ENCODE measurements at regions not wholly inside any gene's neighbourhood (a gene's known extent, or its start where the extent isn't known, plus 50 kb on each side); places are given as distances from the start of the nearest gene placed in this dataset.
"Not testable (repeated sequence)": the region's sequence is repeated elsewhere in the genome, so short reads cannot be mapped to it uniquely, and the experiment has no call there.

- no peak for DNase-seq
Observed at GRCh38 chr13:50616101-50616500, 227.4 kb downstream of the DLEU7 start.

GRCh38 chr13:50617134-50617721 lies 226.3 kb downstream of the DLEU7 start:
- DNase-seq: no peak

GRCh38 chr13:50618206-50618605 lies 225.3 kb downstream of the DLEU7 start:
- DNase-seq: no peak

DNA sequence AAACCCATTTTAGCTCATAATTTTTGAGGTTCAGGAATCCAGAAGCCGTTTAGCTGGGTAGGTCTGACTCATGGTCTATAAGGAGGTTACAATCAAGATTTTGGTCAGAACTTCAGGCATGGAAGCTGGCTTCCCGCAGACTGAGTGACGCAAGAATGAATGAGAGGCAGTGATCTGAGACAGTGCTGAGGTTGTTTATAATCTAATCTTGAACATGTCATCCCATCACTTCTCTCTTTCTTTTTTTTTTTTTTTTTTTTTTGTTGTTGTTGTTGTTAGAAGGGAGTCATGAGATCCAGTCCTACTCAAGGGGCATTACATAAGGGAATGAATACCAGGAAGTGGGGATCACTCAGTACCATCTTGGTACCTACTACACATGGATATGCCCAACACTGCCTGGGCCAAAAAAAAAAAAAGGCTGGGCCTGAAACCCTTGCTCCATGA lies 217.4 kb downstream of the DLEU7 start:
- peak in 1 of 2 donors; percentile 55 for DNase-seq

GRCh38 chr13:50627111-50627510 lies 216.4 kb downstream of the DLEU7 start:
- DNase-seq: no peak

DNA sequence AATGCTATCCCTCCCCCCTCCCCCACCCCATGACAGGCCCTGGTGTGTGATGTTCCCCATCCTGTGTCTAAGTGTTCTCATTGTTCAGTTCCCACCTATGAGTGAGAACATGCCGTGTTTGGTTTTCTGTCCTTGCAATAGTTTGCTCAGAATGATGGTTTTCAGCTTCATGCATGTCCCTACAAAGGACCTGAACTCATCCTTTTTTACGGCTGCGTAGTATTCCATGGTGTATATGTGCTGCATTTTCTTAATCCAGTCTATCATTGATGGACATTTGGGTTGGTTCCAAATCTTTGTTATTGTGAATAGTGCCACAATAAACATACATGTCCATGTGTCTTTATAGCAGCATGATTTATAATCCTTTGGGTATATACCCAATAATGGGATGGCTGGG lies 215.0 kb downstream of the DLEU7 start:
- DNase-seq: not testable (repeated sequence)

GRCh38 chr13:50629497-50629896 lies 214.0 kb downstream of the DLEU7 start:
- no peak for DNase-seq

DNA sequence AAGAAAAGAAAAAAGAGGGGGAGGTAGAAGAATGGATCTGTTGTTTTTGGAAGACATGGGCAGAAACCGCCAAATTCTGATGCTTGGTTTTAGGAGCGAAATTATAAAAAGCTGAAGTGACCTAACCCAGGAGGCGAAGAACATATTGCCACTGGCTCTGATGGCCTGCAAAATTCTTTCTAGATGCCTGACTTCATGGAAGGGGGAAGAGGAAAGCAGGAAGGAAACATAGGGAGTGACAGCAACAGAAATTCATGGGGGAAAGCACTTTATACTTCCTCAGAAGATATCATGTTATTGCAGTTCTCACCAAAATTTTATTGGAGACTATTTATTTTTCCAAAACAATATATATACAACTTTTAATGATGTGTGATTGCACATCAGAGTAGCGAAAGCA lies 213.5 kb downstream of the DLEU7 start:
- no peak for DNase-seq

- no peak for DNase-seq
Observed at GRCh38 chr13:50631041-50631440, 212.5 kb downstream of the DLEU7 start.

DNA sequence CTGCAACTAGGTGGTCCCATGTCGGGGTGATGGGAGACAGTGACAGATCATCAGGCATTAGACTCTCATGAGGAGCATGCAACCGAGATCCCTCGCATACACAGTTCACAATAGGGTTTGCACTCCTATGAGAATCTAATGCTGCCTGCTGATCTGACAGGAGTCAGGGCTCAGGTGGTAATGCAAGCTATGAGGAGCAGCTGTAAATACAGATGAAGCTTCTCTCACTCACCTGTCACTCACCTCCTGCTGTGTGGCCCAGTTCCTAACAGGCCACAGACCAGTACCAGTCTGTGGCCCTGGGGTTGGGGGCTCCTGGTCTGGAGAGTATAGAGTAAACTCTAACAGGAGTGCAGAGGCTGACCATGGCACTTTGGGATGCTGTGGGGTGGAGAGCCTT lies 209.2 kb downstream of the DLEU7 start:
- DNase-seq: no peak

DNA sequence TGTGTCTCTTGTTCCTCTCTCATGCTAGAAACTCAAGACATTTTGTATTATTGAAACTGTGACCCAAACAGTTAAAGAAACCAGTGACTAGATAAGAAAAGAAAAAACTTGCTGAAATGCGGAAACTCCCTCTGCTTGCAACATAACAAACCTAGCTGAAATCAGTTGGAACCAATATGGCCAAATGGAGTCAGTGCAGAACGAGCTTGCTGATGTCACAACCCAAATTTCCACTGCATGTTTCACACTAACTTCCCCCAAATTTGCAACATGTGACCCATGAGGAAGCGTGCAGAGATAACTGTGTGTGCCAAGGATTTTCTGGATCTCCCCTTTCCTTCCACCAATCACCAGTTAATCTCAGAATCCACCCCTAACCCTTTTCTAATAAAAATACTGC lies 208.0 kb downstream of the DLEU7 start:
- DNase-seq: peak; percentile 23 to 74

- peak in 1 of 2 donors; percentile 29 for DNase-seq
Observed at GRCh38 chr13:50636007-50636704, 207.3 kb downstream of the DLEU7 start.

- DNase-seq: no peak
Observed at GRCh38 chr13:50643060-50643459, 200.4 kb downstream of the DLEU7 start.

GRCh38 chr13:50644081-50644871 lies 199.2 kb downstream of the DLEU7 start:
- DNase-seq: no peak

GRCh38 chr13:50645092-50645491 lies 198.4 kb downstream of the DLEU7 start:
- DNase-seq: no peak

DNA sequence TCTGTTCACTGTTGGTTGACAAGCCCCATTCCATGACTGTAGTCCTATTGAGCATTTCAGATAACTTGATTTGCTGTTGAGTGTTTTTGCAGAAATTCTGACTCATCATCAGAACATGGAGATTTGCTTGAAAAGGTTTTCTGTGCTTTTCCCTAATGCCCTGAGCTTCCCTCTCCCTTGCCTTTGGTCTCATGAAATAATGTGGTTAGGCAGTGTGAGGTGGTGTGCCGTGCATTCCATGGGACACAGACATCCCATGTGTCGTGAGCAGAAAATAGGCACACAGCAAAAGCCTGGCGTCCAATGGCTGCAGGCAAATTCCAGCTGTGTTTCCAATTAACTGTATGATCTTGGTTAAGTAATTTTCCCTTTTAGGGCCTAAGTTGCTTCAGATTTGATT lies 197.4 kb downstream of the DLEU7 start:
- DNase-seq: no peak

DNA sequence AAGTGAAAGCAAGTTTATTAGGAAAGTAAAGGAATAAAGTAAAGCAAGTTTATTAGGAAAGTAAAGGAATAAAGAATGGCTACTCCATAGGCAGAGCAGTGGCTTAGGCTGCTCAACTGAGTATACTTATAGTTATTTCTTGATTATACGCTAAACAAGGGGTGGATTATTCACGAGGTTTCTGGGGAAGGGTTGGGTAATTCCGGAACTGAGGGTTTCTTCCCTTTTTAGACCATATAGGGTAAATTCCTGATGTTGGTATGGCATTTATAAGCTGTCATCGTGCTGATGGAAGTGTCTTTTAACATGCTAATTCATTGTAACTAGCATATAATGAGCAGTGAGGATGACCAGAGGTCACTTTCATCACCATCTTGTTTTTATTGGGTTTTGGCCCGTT lies 194.3 kb downstream of the DLEU7 start:
- no peak for DNase-seq

- DNase-seq: no peak
Observed at GRCh38 chr13:50650592-50651504, 192.6 kb downstream of the DLEU7 start.

- DNase-seq: no peak
Observed at GRCh38 chr13:50651922-50652321, 191.6 kb downstream of the DLEU7 start.

GRCh38 chr13:50654331-50654730 lies 189.2 kb downstream of the DLEU7 start:
- DNase-seq: no peak

DNA sequence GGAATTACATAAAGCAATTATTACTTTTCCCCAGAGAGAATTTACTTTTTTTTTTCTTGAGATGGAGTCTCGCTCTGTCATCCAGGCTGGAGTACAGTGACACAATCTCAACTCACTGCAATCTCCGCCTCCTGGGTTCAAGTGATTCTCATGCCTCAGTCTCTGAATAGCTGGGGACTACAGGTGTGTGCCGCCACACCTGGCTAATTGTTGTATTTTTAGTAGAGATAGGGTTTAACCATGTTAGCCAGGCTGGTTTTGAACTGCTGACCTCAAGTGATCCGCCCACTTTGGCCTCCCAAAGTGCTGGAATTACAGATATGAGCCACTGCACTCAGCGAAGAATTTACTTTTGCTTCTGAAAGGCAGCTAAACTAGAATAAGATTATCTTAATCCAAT lies 181.6 kb downstream of the DLEU7 start:
- not testable (repeated sequence) for DNase-seq

GRCh38 chr13:50664951-50665350 lies 178.5 kb downstream of the DLEU7 start:
- DNase-seq: no peak

- no peak for DNase-seq
Observed at GRCh38 chr13:50668049-50668448, 175.4 kb downstream of the DLEU7 start.
